GM12873 (cell line): ENCODE measurements at regions not wholly inside any gene's neighbourhood (a gene's known extent, or its start where the extent isn't known, plus 50 kb on each side); places are given as distances from the start of the nearest gene placed in this dataset.

ENCODE experiments used
- CTCF ChIP-seq: IDR thresholded peaks from 2 replicates; pipeline ENCODE4 v1.5.1; 2012; ENCODE audit warnings: low read depth, mild to moderate bottlenecking, moderate library complexity, low read length, control low read depth; ENCODE audit not compliant: insufficient read depth; ENCODE audit errors: missing control alignments

- TF ChIP-seq CTCF: no peak
These were observed 807.4 kb downstream of the TLE1 start for GRCh38 chr9:80881940-80882339.

GRCh38 chr9:80881320-80881719, 808.0 kb downstream of the TLE1 start:
- no peak for TF ChIP-seq CTCF

- TF ChIP-seq CTCF: no peak
These were observed 810.8 kb downstream of the TLE1 start for GRCh38 chr9:80878556-80878955.

- TF ChIP-seq CTCF: no peak
These were observed 813.4 kb downstream of the TLE1 start for GRCh38 chr9:80875947-80876346.

- no peak for TF ChIP-seq CTCF
These were observed 815.1 kb downstream of the TLE1 start for GRCh38 chr9:80874276-80874675.

GRCh38 chr9:80873861-80874260, 815.5 kb downstream of the TLE1 start:
- TF ChIP-seq CTCF: no peak

- TF ChIP-seq CTCF: no peak
These were observed 817.8 kb downstream of the TLE1 start for GRCh38 chr9:80871596-80871995.

DNA sequence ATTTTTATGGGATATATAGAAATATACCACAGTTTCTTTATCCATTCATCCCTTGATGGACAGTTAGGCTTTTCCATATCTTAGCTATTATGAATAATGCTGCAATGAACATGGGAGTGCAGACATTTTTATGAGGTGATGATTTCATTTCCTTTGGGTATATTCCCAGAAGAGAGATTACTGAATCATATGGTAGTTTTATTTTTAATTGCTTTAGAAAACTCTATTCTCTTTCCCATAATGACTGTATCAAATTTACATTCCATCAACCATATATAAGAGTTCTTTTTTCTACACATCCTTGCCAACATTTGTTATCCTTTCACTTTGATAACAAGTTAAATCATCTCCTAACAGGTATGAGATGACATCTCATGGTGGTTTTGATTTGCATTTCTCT, 821.6 kb downstream of the TLE1 start:
- no peak for TF ChIP-seq CTCF
